Loucy (cell line): ENCODE measurements at regions not wholly inside any gene's neighbourhood (a gene's known extent, or its start where the extent isn't known, plus 50 kb on each side); places are given as distances from the start of the nearest gene placed in this dataset.

Experiments used
- H2AFZ ChIP-seq: fragments of 200-600 bp; sonication (generic); 2 replicates; pipeline ENCODE4 v1.6.0; 2016; ENCODE audit warnings: antibody characterized with exemption, mild to moderate bottlenecking, low read length, moderate library complexity
- H3F3A ChIP-seq: fragments of 200-600 bp; 2 replicates; pipeline ENCODE4 v1.6.0; 2016; ENCODE audit warnings: antibody characterized with exemption, low read depth, mild to moderate bottlenecking
- H3K27me3 ChIP-seq: fragments of 200-600 bp; sonication (generic); 2 replicates; pipeline ENCODE4 v1.6.1; 2014; ENCODE audit warnings: low read length, mild to moderate bottlenecking; ENCODE audit not compliant: insufficient read depth, poor library complexity, severe bottlenecking
- H3K36me3 ChIP-seq: fragments of 200-600 bp; sonication (generic); 2 replicates; pipeline ENCODE4 v1.6.1; 2016; ENCODE audit warnings: low read length; ENCODE audit not compliant: insufficient read depth
- H3K4me1 ChIP-seq: fragments of 200-600 bp; sonication (generic); 2 replicates; pipeline ENCODE4 v1.5.1; 2014; ENCODE audit warnings: low read length, mild to moderate bottlenecking; ENCODE audit not compliant: insufficient read depth, poor library complexity, severe bottlenecking
- H3K4me2 ChIP-seq: fragments of 200-600 bp; sonication (generic); 2 replicates; pipeline ENCODE4 v1.6.0; 2014; ENCODE audit warnings: antibody characterized with exemption, low read length, low read depth, mild to moderate bottlenecking; ENCODE audit not compliant: poor library complexity, severe bottlenecking
- H3K4me3 ChIP-seq: fragments of 200-600 bp; sonication (generic); 2 replicates; pipeline ENCODE4 v1.5.1; 2014; ENCODE audit warnings: low read length, mild to moderate bottlenecking, mixed read lengths; ENCODE audit not compliant: poor library complexity, severe bottlenecking
- H3K79me2 ChIP-seq: fragments of 200-600 bp; sonication (generic); 2 replicates; pipeline ENCODE4 v1.6.1; 2014; ENCODE audit warnings: low read length; ENCODE audit not compliant: insufficient read depth
- H3K9ac ChIP-seq: fragments of 200-600 bp; sonication (generic); 2 replicates; pipeline ENCODE4 v1.6.0; 2014; ENCODE audit warnings: mild to moderate bottlenecking, low read depth, low read length, moderate library complexity; ENCODE audit not compliant: poor library complexity, severe bottlenecking
- H3K9me2 ChIP-seq: fragments of 200-600 bp; sonication (generic); replicated peaks from 2 replicates; pipeline ENCODE4 v1.6.1; 2016; ENCODE audit warnings: low read depth, low read length, mixed read lengths
- H3K9me3 ChIP-seq: fragments of 200-600 bp; sonication (generic); 2 replicates; pipeline ENCODE4 v1.6.1; 2014; ENCODE audit warnings: mild to moderate bottlenecking, antibody characterized with exemption, low read length, low read depth; ENCODE audit not compliant: insufficient read depth
- H4K20me1 ChIP-seq: fragments of 200-600 bp; sonication (generic); 2 replicates; pipeline ENCODE4 v1.6.0; 2014; ENCODE audit warnings: antibody characterized with exemption, low read length, mild to moderate bottlenecking; ENCODE audit not compliant: insufficient read depth, poor library complexity, severe bottlenecking
- EZH2phosphoT487 ChIP-seq: fragments of 200-600 bp; IDR thresholded peaks from 2 replicates; pipeline ENCODE4 v1.6.1; 2018; ENCODE audit warnings: antibody characterized with exemption, mild to moderate bottlenecking, moderate library complexity, borderline replicate concordance
- TF ChIP-seq, protein P1 (sequence below): fragments of 200-600 bp; sonication (generic); conservative IDR thresholded peaks from 2 replicates; pipeline ENCODE4 v1.5.1; 2014; ENCODE audit warnings: mild to moderate bottlenecking, antibody characterized with exemption, low read length

GRCh38 chr1:22292011-22292788 is 149.3 kb upstream of the WNT4 start:
- Histone ChIP-seq H3K36me3 (no peaks in the 10 kb centered on the region), H3K4me1 (peaks cover 8% of the 10 kb centered on the region), H3K27me3 (peaks cover 3% of the 10 kb centered on the region), H3K4me3 (no peak overlapping the region), H2AFZ (no peak overlapping the region), H3K9me2 (no peaks in the 10 kb centered on the region), H3K9ac (no peak overlapping the region), H4K20me1 (no peaks in the 10 kb centered on the region), H3F3A (no peaks in the 10 kb centered on the region), H3K4me2 (no peak overlapping the region), H3K79me2 (no peaks in the 10 kb centered on the region), H3K9me3 (no peaks in the 10 kb centered on the region)
- no peak for TF ChIP-seq EZH2phosphoT487
- TF ChIP-seq, protein P1, sequence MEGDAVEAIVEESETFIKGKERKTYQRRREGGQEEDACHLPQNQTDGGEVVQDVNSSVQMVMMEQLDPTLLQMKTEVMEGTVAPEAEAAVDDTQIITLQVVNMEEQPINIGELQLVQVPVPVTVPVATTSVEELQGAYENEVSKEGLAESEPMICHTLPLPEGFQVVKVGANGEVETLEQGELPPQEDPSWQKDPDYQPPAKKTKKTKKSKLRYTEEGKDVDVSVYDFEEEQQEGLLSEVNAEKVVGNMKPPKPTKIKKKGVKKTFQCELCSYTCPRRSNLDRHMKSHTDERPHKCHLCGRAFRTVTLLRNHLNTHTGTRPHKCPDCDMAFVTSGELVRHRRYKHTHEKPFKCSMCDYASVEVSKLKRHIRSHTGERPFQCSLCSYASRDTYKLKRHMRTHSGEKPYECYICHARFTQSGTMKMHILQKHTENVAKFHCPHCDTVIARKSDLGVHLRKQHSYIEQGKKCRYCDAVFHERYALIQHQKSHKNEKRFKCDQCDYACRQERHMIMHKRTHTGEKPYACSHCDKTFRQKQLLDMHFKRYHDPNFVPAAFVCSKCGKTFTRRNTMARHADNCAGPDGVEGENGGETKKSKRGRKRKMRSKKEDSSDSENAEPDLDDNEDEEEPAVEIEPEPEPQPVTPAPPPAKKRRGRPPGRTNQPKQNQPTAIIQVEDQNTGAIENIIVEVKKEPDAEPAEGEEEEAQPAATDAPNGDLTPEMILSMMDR = no peak

DNA sequence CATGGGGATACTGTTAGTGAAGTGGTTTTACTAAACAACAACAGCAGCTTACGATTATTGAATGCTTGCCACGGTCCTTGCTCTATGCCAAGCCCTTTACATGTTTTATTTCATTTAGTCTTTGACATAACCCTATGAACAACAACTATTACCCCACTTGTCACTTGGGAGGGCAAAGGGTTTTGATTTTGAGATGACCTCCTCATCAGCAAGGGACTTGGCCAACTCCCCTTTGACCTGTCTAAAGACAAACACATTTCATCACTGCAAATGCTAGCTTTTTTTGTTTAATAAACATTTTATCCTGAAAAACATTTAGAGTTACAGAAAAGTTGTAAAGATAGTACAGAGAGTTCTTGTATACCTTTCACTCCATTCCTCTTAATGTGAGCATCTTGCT is 152.5 kb upstream of the WNT4 start:
- Histone ChIP-seq H3K9ac (no peak overlapping the region), H3K4me3 (no peak overlapping the region), H3K79me2 (no peaks in the 10 kb centered on the region), H2AFZ (no peak overlapping the region), H3K27me3 (peaks cover 21% of the 10 kb centered on the region), H3K9me3 (no peaks in the 10 kb centered on the region), H3F3A (no peaks in the 10 kb centered on the region), H4K20me1 (no peaks in the 10 kb centered on the region), H3K4me2 (no peak overlapping the region), H3K36me3 (no peaks in the 10 kb centered on the region), H3K9me2 (no peaks in the 10 kb centered on the region), H3K4me1 (peaks cover 8% of the 10 kb centered on the region)
- TF ChIP-seq, protein P1 = no peak
- no peak for TF ChIP-seq EZH2phosphoT487

- TF ChIP-seq EZH2phosphoT487 = no peak
- TF ChIP-seq, protein P1 = no peak
- H3K36me3 ChIP-seq = no peaks in the 10 kb centered on the region
- H3K4me3 ChIP-seq = no peak overlapping the region
Measured at GRCh38 chr1:22295856-22296255, 153.0 kb upstream of the WNT4 start.

More at GRCh38 chr1:22295856-22296255, 153.0 kb upstream of the WNT4 start:
- peaks cover 8% of the 10 kb centered on the region for H3K4me1 ChIP-seq
- H3K9me2 ChIP-seq = no peaks in the 10 kb centered on the region
- H3K27me3 ChIP-seq = peaks cover 21% of the 10 kb centered on the region
- no peak overlapping the region for H3K4me2 ChIP-seq
- no peaks in the 10 kb centered on the region for H4K20me1 ChIP-seq
- H3K9ac ChIP-seq = no peak overlapping the region
- H3F3A ChIP-seq = no peaks in the 10 kb centered on the region
- no peak overlapping the region for H2AFZ ChIP-seq
- no peaks in the 10 kb centered on the region for H3K79me2 ChIP-seq
- H3K9me3 ChIP-seq = no peaks in the 10 kb centered on the region
